ENCODE measurements at regions not wholly inside any gene's neighbourhood (a gene's known extent, or its start where the extent isn't known, plus 50 kb on each side); places are given as distances from the start of the nearest gene placed in this dataset.

DNA sequence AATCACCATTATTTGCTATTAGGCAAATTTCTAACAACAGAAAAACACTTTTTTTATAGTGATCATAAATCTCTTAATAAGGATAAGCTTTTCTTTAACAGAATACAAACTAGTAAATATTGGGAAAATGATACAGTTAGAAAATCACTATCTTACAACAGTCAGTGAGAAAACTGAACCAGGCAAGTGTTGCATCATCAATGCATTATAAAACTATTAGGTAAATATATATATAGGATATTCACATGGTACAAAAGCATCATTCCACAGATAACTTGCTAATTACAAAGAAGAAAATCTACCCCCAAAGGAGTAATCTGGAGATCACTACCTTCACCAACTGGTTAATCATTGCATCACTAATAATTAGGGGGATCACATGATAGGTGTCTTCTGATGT, 652.1 kb downstream of the HACE1 start:
- H3K27me3 ChIP-seq, result no peaks in the 10 kb centered on the region
- DNase-seq (ENCODE audit: extremely low spot score in 2 of 2), result no peak
- H3K27ac ChIP-seq, result no peak overlapping the region
- no peaks in the 10 kb centered on the region for H3K36me3 ChIP-seq
- TF ChIP-seq CTCF (IDR thresholded peaks at IDR 0.05) (no peak), POLR2AphosphoS5 (IDR thresholded peaks at IDR 0.05; ENCODE audit: insufficient read depth in 1 of 2, low read depth in 1 of 2) (no peak), POLR2A (IDR thresholded peaks at IDR 0.05) (no peak)
- intact Hi-C loops (cut with DNase I), result no loop called here
- no peaks in the 10 kb centered on the region for H3K9me3 ChIP-seq
- H3K4me3 ChIP-seq, result no peak overlapping the region
- H3K4me1 ChIP-seq, result no peaks in the 10 kb centered on the region

DNA sequence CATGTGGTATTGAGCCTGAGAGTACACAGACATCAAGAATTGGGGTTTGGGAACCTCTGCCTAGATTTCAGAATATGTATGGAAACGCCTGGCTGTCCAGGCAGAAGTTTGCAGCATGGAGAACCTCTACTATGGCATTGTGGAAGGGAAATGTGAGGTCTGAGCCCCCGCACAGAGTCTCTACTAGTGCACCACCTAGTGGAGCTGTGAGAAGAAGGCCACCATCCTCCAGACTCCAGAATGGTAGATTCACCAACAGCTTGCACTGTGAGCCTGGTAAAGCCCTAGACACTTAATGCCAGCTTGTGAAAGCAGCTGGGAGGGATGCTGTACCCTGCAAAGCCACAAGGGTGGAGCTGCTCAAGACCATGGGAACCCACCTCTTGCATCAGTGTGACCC, 658.2 kb downstream of the HACE1 start:
- intact Hi-C loops (cut with DNase I), result no loop called here
- no peak for DNase-seq (ENCODE audit: extremely low spot score in 2 of 2)
- H3K9me3 ChIP-seq, result no peaks in the 10 kb centered on the region
- no peak overlapping the region for H3K27ac ChIP-seq
- no peak overlapping the region for H3K4me3 ChIP-seq
- no peaks in the 10 kb centered on the region for H3K36me3 ChIP-seq
- H3K4me1 ChIP-seq, result no peaks in the 10 kb centered on the region
- no peaks in the 10 kb centered on the region for H3K27me3 ChIP-seq
- no peak for TF ChIP-seq POLR2AphosphoS5 (IDR thresholded peaks at IDR 0.05; ENCODE audit: insufficient read depth in 1 of 2, low read depth in 1 of 2)
- TF ChIP-seq CTCF (IDR thresholded peaks at IDR 0.05), result no peak
- TF ChIP-seq POLR2A (IDR thresholded peaks at IDR 0.05), result no peak

DNA sequence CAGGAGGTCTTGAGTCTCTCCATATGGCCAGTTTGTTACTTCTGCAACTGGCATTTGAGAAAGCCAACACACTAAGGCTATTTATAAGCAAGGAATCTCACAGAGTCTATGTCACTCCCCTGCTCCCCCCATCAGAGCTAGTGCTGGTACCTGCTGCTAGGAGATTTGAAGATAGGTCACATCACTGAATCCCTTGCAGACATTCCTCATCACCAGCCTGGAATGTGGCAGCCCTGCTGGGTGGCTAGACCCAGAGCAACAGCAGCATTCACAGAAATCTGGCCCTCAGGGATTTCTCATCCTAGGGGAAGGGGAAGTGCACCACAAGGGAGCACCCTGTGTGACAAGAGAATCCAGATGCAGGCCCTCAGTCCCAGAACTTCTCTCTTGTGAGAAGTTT, 672.1 kb downstream of the HACE1 start:
- Histone ChIP-seq H3K27ac (no peak overlapping the region), H3K4me1 (no peaks in the 10 kb centered on the region), H3K36me3 (no peaks in the 10 kb centered on the region), H3K9me3 (no peaks in the 10 kb centered on the region), H3K4me3 (no peak overlapping the region), H3K27me3 (no peaks in the 10 kb centered on the region)
- TF ChIP-seq POLR2AphosphoS5 (IDR thresholded peaks at IDR 0.05; ENCODE audit: insufficient read depth in 1 of 2, low read depth in 1 of 2) (no peak), CTCF (IDR thresholded peaks at IDR 0.05) (no peak), POLR2A (IDR thresholded peaks at IDR 0.05) (no peak)
- intact Hi-C loops (cut with DNase I), result no loop called here
- no peak for DNase-seq (ENCODE audit: extremely low spot score in 2 of 2)

DNA sequence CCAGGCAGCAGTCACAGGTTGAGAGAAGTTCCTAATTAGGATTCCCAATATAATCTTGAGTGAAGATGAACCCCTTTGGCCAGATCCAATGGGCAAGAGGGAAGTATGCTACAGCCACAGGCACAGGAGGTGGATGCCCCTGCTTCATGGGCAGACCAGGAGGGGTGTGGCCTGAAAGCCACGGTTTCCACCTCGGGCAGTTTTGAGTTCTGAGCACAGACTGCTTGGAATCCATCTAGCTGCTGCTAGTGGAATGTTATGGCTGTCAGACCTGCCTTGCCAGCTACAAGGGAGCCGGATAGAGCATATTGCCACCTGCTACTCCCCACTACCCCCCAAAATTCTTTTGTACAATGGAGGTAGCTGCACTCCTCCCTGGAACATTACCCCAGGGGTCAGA, 672.9 kb downstream of the HACE1 start:
- Histone ChIP-seq H3K9me3 (no peaks in the 10 kb centered on the region), H3K36me3 (no peaks in the 10 kb centered on the region), H3K27me3 (no peaks in the 10 kb centered on the region), H3K4me1 (no peaks in the 10 kb centered on the region), H3K4me3 (no peak overlapping the region), H3K27ac (no peak overlapping the region)
- TF ChIP-seq POLR2AphosphoS5 (IDR thresholded peaks at IDR 0.05; ENCODE audit: insufficient read depth in 1 of 2, low read depth in 1 of 2) (no peak), POLR2A (IDR thresholded peaks at IDR 0.05) (no peak), CTCF (IDR thresholded peaks at IDR 0.05) (no peak)
- intact Hi-C loops (cut with DNase I), result no loop called here
- DNase-seq (ENCODE audit: extremely low spot score in 2 of 2), result no peak

GRCh38 chr6:104183816-104184435, 675.8 kb downstream of the HACE1 start:
- no peak for TF ChIP-seq POLR2A (IDR thresholded peaks at IDR 0.05)
- no peaks in the 10 kb centered on the region for H3K36me3 ChIP-seq
- no peak overlapping the region for H3K27ac ChIP-seq
- H3K27me3 ChIP-seq, result no peaks in the 10 kb centered on the region
- H3K4me1 ChIP-seq, result no peaks in the 10 kb centered on the region
- H3K4me3 ChIP-seq, result no peak overlapping the region
- H3K9me3 ChIP-seq, result no peaks in the 10 kb centered on the region
- intact Hi-C loops (cut with DNase I), result no loop called here
- DNase-seq (ENCODE audit: extremely low spot score in 2 of 2), result no peak
